K562 (cell line): ENCODE measurements at regions not wholly inside any gene's neighbourhood (a gene's known extent, or its start where the extent isn't known, plus 50 kb on each side); places are given as distances from the start of the nearest gene placed in this dataset.

Experiments used
- ADNP ChIP-seq: fragments of 200-800 bp; sonication (Bioruptor generic); IDR thresholded peaks from 2 replicates; pipeline ENCODE4 v1.6.1; 2016; ENCODE audit warnings: missing genetic modification characterization, missing compliant biosample characterization
- BCL6 ChIP-seq: fragments of 250-450 bp; sonication (Bioruptor Pico); IDR thresholded peaks from 2 replicates; pipeline ENCODE4 v1.4.0; 2020
- DMBX1 ChIP-seq: fragments of 250-450 bp; sonication (Bioruptor Pico); IDR thresholded peaks from 2 replicates; pipeline ENCODE4 v1.8.0; 2022; ENCODE audit warnings: inconsistent platforms, mild to moderate bottlenecking, moderate library complexity, borderline replicate concordance
- ETV5 ChIP-seq: sonication (generic); formaldehyde crosslinking; IDR thresholded peaks from 2 replicates; pipeline ENCODE4 v1.4.0; 2020; ENCODE audit warnings: low read depth, mild to moderate bottlenecking, missing genetic modification reagents
- JUND ChIP-seq, 2 experiments: IDR thresholded peaks; 2 replicates in 1 of 2; 3 replicates in 1 of 2; pipeline ENCODE4 v1.6.1; 2011; ENCODE audit warnings: borderline replicate concordance in 2 of 2, low read depth in 2 of 2, low read length in 2 of 2, improper control_type of control experiment in 1 of 2, missing biosample characterization in 1 of 2, missing genetic modification characterization in 1 of 2, missing genetic modification reagents in 1 of 2
- MAFG ChIP-seq: fragments of 450-650 bp; conservative IDR thresholded peaks from 2 replicates; pipeline ENCODE4 v1.6.1; 2016; ENCODE audit warnings: missing genetic modification characterization, missing compliant biosample characterization
- MYBL2 ChIP-seq, 2 experiments: fragments of 450-650 bp in 1 of 2; sonication (generic) in 1 of 2; formaldehyde crosslinking in 1 of 2; IDR thresholded peaks; 2 replicates each; pipeline versions ENCODE4 v1.6.1 to v1.8.1; 2017 to 2022; ENCODE audit warnings: borderline replicate concordance in 1 of 2, inconsistent platforms in 1 of 2, low read depth in 1 of 2, mild to moderate bottlenecking in 1 of 2, missing genetic modification reagents in 1 of 2, moderate library complexity in 1 of 2
- NR4A1 ChIP-seq, 2 experiments: fragments of 250-450 bp in 1 of 2; fragments of 450-650 bp in 1 of 2; sonication (Bioruptor Pico) in 1 of 2; IDR thresholded peaks; 2 replicates each; pipeline versions ENCODE4 v1.4.0 to v1.6.1; 2016 to 2020; ENCODE audit warnings: mild to moderate bottlenecking in 2 of 2, missing compliant biosample characterization in 1 of 2, missing genetic modification characterization in 1 of 2, moderate library complexity in 1 of 2
- TRIM25 ChIP-seq: fragments of 450-650 bp; IDR thresholded peaks from 2 replicates; pipeline ENCODE4 v1.7.0; 2016; ENCODE audit warnings: borderline replicate concordance
- USF2 ChIP-seq: sonication (generic); formaldehyde crosslinking; IDR thresholded peaks from 2 replicates; pipeline ENCODE4 v1.5.0; 2020; ENCODE audit warnings: missing genetic modification reagents
- XRCC5 ChIP-seq: fragments of 200-400 bp; formaldehyde crosslinking; IDR thresholded peaks from 2 replicates; pipeline ENCODE4 v1.6.1; 2017; ENCODE audit warnings: low read depth, mild to moderate bottlenecking, low read length
- ZNF408 ChIP-seq: fragments of 250-450 bp; sonication (Bioruptor Pico); IDR thresholded peaks from 2 replicates; pipeline ENCODE4 v1.4.0; 2020; ENCODE audit warnings: low read depth, mild to moderate bottlenecking, moderate library complexity
- ZNF764 ChIP-seq: fragments of 250-450 bp; sonication (Bioruptor Pico); IDR thresholded peaks from 2 replicates; pipeline ENCODE4 v1.4.0; 2020; ENCODE audit warnings: low read depth, mild to moderate bottlenecking, moderate library complexity

- TF ChIP-seq MAFG (tag) (no peak; the same call in 1 of the 2 replicates), BCL6 (CRISPR knock-in tag) (0 out of 2 replicates have a peak, but pooled peaks have one; percentile 39), USF2 (no peak), NR4A1 (CRISPR knock-in tag; IDR thresholded peaks at IDR 0.05) (no peak), NR4A1 (tag; IDR thresholded peaks at IDR 0.05) (no peak), DMBX1 (CRISPR knock-in tag) (peak; percentile 88), MYBL2 (IDR thresholded peaks at IDR 0.05; ENCODE audit: low read depth) (0 out of 2 replicates have a peak, but pooled peaks have one; percentile 17), MYBL2 (CRISPR knock-in tag; IDR thresholded peaks at IDR 0.05; ENCODE audit: borderline replicate concordance) (no peak), ETV5 (CRISPR knock-in tag) (peak; percentile 95), JUND (IDR thresholded peaks at IDR 0.05; ENCODE audit: borderline replicate concordance, low read depth, low read length) (peak; percentile 79), JUND (tag; IDR thresholded peaks at IDR 0.05; ENCODE audit: borderline replicate concordance, low read depth, low read length) (peak; percentile 79; the same call in 1 of the 3 replicates), ADNP (tag) (peak; percentile 72), ZNF408 (no peak), ZNF764 (CRISPR knock-in tag) (no peak), XRCC5 (0 out of 2 replicates have a peak, but pooled peaks have one; percentile 52), TRIM25 (no peak)
Observed at GRCh38 chr11:86193297-86194095, 51.1 kb upstream of the EED start (continued).
